ENCODE measurements at regions not wholly inside any gene's neighbourhood (a gene's known extent, or its start where the extent isn't known, plus 50 kb on each side); places are given as distances from the start of the nearest gene placed in this dataset.

- TF ChIP-seq CTCF (IDR thresholded peaks at IDR 0.05) (no peak), POLR2A (IDR thresholded peaks at IDR 0.05) (no peak), EP300 (IDR thresholded peaks at IDR 0.05) (peak; percentile 90)
Measured at GRCh38 chr3:177345049-177345972, 148.0 kb upstream of the TBL1XR1 start.

Data from ovary (tissue), 3 donors.